ENCODE measurements at regions not wholly inside any gene's neighbourhood (a gene's known extent, or its start where the extent isn't known, plus 50 kb on each side); places are given as distances from the start of the nearest gene placed in this dataset.
"Not testable (repeated sequence)": the region's sequence is repeated elsewhere in the genome, so short reads cannot be mapped to it uniquely, and the experiment has no call there.

GRCh38 chr7:35910621-35911020, 109.8 kb downstream of the SEPTIN7 start:
- DNase-seq = not testable (repeated sequence)

- not testable (repeated sequence) for DNase-seq
Measured at GRCh38 chr7:35913350-35913749, 112.5 kb downstream of the SEPTIN7 start.

- DNase-seq = not testable (repeated sequence)
Measured at GRCh38 chr7:35914214-35914613, 113.4 kb downstream of the SEPTIN7 start.

GRCh38 chr7:35915247-35915955, 114.5 kb downstream of the SEPTIN7 start:
- DNase-seq = not testable (repeated sequence)

GRCh38 chr7:35918217-35918616, 117.4 kb downstream of the SEPTIN7 start:
- DNase-seq = not testable (repeated sequence)

- not testable (repeated sequence) for DNase-seq
Measured at GRCh38 chr7:35919607-35920006, 118.8 kb downstream of the SEPTIN7 start.

GRCh38 chr7:35921338-35921737, 120.5 kb downstream of the SEPTIN7 start:
- not testable (repeated sequence) for DNase-seq

- not testable (repeated sequence) for DNase-seq
Measured at GRCh38 chr7:35924668-35925067, 123.8 kb downstream of the SEPTIN7 start.

- not testable (repeated sequence) for DNase-seq
Measured at GRCh38 chr7:35926966-35927365, 126.1 kb downstream of the SEPTIN7 start.

- DNase-seq = not testable (repeated sequence)
Measured at GRCh38 chr7:35931134-35931533, 130.3 kb downstream of the SEPTIN7 start.

GRCh38 chr7:35931551-35931950, 130.7 kb downstream of the SEPTIN7 start:
- not testable (repeated sequence) for DNase-seq

GRCh38 chr7:35940695-35941094, 139.8 kb downstream of the SEPTIN7 start:
- DNase-seq = not testable (repeated sequence)

- DNase-seq = not testable (repeated sequence)
Measured at GRCh38 chr7:35945621-35946020, 144.8 kb downstream of the SEPTIN7 start.

- not testable (repeated sequence) for DNase-seq
Measured at GRCh38 chr7:35955735-35956134, 154.9 kb downstream of the SEPTIN7 start.

GRCh38 chr7:35956988-35957387, 156.1 kb downstream of the SEPTIN7 start:
- DNase-seq = not testable (repeated sequence)

GRCh38 chr7:35961260-35961659, 160.4 kb downstream of the SEPTIN7 start:
- DNase-seq = not testable (repeated sequence)

- not testable (repeated sequence) for DNase-seq
Measured at GRCh38 chr7:35962607-35963006, 161.8 kb downstream of the SEPTIN7 start.

- DNase-seq = no peak
Measured at GRCh38 chr7:35967366-35968139, 166.7 kb downstream of the SEPTIN7 start.

GRCh38 chr7:35968140-35968940, 167.5 kb downstream of the SEPTIN7 start:
- DNase-seq = no peak

GRCh38 chr7:35969066-35969465, 168.2 kb downstream of the SEPTIN7 start:
- DNase-seq = no peak

- DNase-seq = no peak
Measured at GRCh38 chr7:35970458-35970857, 169.6 kb downstream of the SEPTIN7 start.

- no peak for DNase-seq
Measured at GRCh38 chr7:35971133-35971891, 170.5 kb downstream of the SEPTIN7 start.

Data from NCI-H1048 (cell line).